ENCODE measurements at regions not wholly inside any gene's neighbourhood (a gene's known extent, or its start where the extent isn't known, plus 50 kb on each side); places are given as distances from the start of the nearest gene placed in this dataset.

DNA sequence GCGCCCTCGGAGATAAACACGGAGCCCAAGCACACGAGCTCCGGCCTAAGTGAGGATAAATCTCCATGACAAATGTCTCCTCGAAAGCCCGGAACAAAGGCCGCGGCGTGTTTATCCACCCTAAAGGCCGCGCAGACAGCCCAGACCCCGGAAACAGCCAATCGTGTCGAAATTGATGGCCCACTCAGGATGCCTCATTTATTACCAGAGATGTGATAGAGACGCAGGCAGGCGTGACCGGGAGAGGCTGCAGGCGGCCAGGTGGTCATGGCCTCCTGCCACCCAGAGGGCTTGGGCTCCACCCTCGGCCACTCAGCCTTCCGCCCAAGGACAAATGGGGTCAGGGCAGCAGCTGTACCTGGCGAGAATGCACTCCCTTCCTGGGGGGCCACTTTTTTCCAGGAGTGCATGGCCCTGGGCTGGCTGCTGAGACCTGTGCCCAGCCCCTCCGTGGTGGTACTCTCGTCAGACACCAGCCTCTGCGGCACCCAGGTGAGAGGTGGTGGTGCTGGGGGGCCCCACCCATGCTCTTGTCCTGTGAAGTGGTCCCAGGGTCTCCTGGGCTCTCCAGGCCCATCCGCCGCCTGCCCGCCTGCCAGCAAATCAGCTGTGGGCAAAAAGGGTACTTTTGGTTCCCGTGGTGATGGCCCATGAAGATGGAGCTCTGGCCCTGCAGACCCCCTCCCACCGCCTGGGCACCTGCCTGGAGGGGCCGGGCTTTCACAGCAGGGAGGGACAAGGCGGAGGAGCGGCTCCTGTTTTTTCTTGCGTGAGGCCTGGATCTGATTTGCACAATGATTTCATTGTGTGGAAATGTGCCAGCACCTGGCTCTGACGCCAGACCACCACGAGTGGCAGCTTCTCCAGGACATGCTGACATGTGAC is 211.5 kb upstream of the C14orf180 start:
- DNase-seq (ENCODE audit: insufficient read length, low spot score), result no peak
- no peak for FAIRE-seq

DNA sequence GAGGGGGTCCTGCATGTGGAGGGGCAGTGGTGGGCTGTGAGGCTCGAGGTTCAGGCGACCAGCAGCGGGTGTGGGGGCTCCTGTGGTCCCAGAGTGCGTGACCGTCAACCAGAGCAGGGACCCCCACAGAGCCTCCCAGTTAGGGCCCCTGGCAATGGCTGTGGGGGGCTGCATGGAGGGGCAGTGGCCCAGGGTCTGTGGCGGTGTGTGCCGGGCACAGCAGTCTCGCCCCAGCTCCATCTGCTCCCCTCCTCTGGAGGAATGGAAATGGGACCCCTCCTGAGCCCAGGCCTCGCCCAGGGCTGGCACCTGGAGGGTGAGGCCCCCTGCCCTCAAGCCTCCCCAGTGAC is 210.8 kb upstream of the C14orf180 start:
- no peak for FAIRE-seq

DNA sequence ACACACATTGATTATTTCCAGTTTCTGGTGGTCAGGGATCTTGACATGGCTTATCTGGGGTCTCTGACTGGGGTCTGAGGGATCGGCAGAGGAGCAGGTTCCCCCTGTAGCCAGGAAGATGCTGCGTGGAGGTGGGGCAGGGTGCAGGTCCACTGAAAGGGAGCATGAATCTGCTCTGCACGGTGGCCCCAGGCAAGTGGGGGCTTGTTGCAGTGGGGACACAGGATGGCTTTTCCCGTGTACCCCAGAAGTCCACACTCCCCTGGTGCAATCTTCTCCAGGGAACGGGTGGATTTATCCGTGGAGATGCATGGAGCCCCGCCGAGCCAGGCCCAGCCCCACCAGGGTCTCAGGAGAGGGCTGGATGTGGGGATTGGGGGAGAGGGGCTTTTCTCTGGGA is 210.4 kb upstream of the C14orf180 start:
- no peak for DNase-seq (ENCODE audit: insufficient read length, low spot score)
- no peak for FAIRE-seq

More for the DNA sequence above, 210.8 kb upstream of the C14orf180 start:
- DNase-seq (ENCODE audit: insufficient read length, low spot score), result no peak

DNA sequence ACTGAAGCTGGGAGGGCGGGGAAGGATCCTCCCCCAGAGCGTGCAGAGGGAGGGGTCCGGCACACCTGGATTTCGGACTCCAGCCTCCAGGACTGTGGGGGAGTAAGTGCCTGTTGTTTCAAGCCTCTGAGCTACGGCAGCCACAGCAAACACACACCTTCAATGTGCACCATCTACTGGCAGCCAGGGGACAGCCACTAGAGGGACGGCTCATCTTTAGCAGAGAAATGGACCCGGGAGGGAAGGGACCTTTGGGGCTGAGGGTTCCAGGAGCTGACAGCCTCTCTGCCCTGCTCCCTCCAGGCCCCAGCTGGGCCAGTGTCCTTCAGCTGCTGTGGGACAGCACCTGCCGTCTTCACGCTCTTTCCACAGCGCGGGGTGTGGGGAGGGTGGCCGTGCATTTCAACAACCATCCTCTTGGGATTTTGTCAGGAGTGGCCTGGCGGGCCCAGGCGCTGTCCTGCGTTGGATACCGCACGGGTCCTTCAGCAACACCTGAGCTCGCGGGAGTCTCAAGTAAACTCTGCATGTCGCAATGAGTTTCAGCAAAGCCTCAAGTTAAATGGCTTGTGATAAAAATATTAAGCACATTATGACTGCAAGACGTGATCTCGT is 209.2 kb upstream of the C14orf180 start:
- FAIRE-seq (no peak), DNase-seq (ENCODE audit: insufficient read length, low spot score) (no peak)

DNA sequence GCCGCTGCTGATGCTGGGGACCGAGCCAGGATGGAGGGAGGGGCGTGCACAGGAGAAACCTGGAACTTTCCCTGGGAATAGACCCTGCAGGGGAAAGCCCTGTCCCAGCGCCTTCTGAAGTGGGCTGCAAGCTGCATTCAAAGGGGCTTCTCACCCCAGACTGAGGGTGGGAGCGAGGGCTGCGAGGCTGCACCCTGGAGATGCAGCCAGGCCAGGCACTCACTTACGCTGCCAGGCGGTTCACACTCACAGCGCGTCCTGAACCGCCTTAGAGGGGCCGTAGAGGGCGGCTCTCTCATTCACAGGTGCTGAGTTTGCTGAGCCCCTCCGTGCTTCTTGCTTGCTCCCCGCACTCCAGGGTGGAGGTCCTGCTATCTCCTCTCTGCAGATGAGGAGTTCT is 208.5 kb upstream of the C14orf180 start:
- DNase-seq (ENCODE audit: insufficient read length, low spot score) (no peak), FAIRE-seq (no peak)

DNA sequence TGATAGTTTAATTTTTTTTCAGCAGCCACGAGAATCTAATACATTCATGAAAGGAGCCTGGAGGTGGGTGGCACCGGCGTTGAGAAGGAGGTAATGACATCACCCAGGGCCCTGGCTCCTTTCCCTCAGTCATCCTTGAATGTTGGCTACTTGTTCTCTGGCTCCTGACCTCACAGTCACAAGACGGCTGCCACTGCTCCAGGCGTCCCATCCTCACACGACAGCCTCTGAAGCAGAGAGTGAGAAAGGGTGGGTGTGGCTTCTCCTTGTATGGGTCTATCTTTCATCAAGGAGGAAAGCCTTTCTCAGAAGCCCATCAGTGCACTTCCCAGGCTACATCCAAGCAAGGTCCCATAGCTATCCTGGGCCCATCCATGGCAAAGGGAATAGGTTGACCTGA is 207.6 kb upstream of the C14orf180 start:
- no peak for FAIRE-seq

DNA sequence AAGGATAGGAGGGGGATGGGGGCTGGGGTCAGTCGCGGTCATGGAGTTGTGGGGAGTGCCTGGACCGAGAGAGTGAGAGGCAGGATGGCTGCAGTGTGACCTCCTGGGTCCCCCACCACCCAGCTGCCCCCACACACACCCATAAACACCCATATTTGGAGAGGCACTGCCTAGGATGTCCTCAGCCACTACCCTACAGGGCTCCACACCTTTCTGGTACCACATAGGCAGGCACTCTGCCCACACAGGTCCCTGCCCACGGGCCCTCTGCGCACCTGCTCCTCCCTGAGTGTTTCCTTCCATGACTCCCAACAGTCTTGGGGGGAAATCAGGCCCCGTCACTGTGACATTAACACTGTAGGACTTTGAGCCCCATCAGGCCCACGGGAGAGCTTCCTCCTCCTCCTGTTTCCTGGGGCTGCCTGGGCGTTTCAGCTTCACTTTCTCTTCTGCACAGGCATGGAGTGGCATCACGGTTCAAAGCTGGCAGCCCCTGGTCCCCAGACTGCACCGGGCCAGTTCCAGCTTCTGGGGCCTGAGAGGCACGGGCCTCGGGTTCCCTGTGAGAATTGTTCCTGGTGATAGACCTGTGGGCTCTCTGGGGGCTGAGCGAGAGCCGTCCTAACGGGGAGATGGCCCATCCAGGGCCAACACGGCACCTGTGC is 207.0 kb upstream of the C14orf180 start:
- FAIRE-seq (no peak), DNase-seq (ENCODE audit: insufficient read length, low spot score) (no peak)

More for the DNA sequence above, 207.6 kb upstream of the C14orf180 start:
- DNase-seq (ENCODE audit: insufficient read length, low spot score), result no peak

DNA sequence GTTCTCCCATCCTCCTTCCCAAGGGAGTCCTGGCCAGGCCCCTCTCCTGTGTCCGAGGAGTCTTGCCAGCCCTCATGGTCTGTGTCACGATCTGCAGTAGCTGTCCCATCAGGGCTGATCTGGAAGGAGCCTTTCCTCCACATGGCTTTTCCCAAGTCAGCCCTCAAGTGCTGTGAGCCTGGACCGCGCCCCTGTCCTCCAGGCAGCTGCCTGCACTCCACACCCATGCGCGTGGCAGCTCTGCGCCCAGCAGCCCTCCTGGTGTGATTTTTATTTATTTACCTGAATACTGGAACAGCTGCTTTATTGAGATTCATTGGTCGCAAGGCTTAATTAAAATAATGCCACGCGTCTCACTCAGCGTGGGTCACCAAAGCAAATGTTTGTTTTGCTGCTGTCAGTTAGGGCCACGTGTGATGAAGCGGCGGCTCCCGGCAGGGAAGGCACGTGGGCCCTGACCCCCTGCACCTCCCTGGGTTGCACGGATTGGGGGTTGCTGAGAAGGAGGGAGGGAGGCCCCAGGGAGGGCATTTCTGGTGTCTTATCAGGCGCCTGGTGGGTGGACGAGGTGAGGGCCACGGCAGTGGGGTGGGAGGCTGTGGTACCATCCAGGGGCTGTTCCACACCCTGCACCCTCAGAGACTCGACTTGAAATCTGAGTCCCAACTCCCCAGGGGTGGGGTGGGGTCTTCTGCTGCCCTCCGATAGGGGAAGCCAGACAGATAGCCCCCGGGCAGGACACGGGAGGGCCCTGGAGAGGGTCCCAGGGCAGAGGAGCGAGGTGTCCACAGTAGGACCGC is 206.3 kb upstream of the C14orf180 start:
- FAIRE-seq, result no peak
- no peak for DNase-seq (ENCODE audit: insufficient read length, low spot score)

DNA sequence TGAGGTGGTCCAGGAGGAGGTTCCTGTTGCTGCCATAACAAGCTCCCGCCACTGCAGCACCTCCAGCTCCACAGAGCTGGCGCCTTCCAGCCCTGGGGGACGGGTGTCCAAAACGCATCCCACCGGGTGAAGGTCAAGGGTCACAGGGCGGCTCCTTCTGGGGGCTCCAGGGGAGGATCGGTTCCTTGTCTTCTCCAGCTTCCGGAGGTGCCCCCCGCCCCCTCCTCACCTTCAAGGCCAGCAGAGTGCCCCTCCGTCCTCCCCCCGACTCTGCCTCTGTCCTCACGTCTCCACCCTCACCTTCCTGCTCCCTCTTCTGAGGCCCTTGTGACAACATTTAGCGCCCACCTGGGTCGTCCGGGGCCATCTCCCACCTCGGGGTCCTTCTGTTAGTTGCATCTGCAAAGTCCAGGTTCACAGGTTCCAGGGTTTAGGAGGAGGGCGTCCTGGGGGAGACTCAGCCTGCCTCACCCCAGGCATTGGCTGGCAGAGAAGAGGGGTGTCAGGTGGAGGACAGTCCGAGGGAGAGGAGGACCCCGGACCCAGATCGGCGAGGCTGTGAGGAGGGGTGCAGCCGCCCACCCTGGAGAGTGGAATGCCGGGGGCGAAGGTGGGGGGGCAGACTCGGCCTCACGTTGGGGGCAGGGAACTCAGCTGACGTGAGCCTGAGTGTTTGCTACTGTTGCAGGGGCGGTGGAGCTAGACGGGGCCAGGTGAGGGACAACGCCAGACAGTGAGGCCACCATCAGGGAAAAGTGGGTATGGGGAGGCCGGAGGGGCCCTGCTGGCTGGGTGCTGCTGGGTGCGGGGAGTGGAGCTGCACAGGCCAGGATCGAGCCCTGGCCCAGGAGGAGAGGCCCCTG is 205.5 kb upstream of the C14orf180 start:
- DNase-seq (ENCODE audit: insufficient read length, low spot score) (no peak), FAIRE-seq (no peak)

DNA sequence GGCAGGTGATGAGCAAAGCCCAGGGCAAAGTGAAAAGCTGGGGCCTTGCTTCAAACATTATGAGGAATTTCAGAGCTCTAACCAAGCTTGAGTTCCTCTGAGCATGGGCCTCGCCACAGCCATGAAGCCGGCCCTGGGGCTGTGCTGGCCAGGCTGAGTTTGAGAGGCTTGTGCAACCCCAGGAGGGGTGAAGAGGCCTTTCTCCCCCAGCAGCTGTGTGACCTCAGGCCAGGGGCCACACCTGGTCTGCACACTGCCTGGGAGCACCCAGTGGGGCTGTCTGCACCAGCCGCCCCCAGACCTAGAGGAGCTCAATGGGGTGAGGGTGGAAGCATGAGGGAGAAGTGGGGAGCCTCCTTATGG is 204.9 kb upstream of the C14orf180 start:
- DNase-seq (ENCODE audit: insufficient read length, low spot score) (no peak), FAIRE-seq (no peak)

DNA sequence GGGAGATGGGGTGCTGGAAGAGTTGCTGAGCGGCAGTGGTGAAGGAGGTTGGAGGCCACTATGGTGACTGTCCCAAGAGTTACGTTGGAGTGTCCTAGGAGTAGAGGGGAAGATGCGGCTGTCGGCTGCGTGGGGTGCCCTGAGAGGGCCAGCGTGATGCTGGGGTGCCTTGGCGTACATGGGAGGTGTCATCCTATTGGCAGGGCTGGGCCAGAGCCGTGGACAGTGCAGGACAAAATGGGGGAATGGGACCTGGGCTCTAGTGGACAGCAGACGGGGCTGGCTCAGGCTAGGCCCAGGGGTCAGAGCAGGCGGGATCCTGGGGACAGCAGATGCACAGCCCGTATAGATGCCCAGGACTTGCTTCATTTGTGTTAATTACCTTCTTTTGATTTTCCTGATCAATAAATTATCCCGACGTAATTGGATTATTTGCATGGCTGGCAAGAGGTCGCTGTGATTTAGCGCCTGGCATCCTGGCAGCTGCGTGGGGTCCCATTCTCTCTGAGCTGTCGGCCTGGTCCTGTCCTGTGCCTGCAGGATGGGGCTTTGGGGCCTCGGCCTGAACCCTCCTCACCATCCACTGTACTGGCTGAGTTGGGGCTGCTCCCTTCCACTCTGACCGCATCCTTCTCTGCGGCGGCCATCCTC is 203.9 kb upstream of the C14orf180 start:
- FAIRE-seq (no peak), DNase-seq (ENCODE audit: insufficient read length, low spot score) (no peak)

DNA sequence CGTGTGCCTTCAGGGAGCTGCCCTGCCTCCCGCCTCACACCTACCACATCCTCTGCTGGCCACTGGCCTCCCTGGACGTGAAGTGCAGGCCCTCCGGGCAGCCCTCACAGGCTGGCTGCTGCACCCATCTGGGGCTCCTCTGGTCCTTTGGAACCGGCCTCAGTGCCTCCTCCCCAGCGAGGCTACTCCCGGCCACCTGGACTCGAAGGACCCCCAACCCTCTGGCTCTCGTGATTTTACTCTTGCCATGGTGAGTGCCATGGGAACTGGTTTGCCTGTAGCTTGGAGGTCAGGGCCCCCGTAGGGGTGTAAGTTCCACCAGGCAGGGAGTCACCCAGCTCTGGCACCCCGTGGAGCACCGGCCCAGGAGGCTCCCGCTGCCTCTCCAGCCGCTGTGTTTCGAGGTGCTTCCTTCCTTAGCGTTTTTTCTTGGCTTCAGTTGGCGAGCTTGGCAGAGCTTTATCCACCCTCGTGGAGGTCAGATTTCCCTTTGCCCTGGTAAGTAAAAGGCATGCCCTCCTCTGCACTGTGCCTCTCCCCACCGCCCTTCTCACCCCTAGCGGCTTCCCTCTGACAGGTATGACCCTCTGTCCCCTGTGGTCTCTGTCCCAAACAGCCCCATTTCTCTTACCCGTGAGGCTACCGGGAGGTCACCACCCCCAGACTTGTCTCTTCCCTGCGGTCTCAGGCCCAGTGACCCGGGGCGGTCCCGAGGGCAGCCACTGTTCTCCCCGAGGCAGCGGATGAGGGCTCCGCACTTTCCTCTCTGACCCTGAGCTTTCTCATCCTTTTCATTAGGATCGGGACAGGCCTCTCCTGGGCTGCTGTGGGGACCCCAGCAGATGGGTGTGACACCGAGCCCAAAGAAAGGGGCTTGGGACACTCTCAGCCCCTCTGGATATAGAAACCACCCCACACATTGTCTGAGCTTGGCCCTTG is 203.1 kb upstream of the C14orf180 start:
- FAIRE-seq (no peak), DNase-seq (ENCODE audit: insufficient read length, low spot score) (no peak)

DNA sequence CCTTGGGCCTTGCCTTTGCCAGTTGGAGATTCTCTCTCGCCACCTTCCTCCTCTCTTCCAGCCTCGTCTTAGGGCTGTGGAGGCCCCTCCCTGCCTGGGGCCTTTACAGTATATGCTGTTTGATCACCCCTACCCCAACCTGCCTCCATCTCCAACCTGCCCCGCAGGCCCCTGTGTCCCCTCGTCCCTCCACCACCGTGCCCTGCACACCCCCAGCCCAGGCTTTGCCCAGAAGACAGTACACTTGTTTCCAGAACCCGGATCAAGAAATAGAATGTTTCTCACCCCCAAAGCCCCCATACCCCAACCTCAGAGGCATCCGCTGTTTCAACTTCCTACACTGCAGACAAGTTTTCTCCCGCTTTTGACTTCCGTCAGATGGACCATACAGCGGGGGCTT is 202.3 kb upstream of the C14orf180 start:
- FAIRE-seq (no peak), DNase-seq (ENCODE audit: insufficient read length, low spot score) (no peak)

DNA sequence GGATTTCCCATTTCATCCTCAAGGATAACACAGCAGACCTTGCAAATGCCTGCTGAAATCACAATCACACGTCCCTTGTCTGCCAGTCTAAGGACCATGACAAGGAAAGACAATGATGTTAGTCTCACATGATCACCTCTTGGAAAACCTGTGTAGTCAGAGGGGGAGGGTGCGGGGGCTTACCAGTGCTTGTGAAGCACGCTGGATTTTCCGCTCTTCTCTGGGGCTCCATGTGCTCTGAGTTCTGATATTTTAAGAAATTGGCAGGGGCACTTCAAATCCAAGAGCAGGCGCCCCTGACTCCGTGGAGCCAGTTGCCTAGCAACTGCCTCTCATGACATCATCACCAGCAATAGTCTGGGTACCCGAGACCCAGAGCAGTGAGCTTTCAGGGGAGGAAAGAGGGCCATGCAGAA is 200.9 kb upstream of the C14orf180 start:
- no peak for FAIRE-seq

DNA sequence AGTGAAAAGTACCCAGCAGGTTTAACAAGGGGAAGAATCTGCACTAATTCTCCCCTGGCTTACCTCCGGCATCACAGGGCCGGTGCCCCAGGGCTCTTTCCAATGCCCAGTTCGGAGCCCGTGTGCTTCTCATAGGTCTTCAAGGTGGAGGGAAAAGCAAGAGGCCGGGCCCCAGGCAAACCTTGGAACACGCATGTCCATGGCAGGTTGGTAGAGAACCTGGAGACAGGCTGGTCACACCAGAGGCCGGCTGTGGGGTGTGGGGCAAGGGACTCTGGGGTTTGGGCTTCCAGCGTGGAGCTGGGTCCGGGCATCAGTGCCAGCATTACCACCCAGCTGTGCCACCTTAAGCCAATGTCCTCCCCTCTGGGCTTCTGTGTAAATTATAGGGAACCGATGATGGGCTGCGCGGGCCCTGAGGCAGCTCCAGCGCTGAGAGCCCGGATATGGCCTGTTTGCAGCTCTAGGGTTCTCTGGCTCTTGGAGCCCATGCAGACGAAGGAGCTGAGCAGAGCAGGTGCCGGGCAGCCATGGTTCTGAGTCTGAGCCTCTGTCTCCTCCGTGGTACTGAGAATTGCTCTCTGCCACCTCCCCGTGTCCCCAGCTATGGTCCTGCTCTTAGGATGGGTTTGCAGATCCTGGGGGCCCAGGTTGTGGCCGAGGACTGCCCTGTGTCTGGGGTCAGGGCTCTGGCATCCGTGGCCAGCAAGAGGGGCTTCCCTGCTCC is 197.0 kb upstream of the C14orf180 start:
- no peak for FAIRE-seq
- DNase-seq (ENCODE audit: insufficient read length, low spot score), result no peak

More for the DNA sequence above, 200.9 kb upstream of the C14orf180 start:
- no peak for DNase-seq (ENCODE audit: insufficient read length, low spot score)

DNA sequence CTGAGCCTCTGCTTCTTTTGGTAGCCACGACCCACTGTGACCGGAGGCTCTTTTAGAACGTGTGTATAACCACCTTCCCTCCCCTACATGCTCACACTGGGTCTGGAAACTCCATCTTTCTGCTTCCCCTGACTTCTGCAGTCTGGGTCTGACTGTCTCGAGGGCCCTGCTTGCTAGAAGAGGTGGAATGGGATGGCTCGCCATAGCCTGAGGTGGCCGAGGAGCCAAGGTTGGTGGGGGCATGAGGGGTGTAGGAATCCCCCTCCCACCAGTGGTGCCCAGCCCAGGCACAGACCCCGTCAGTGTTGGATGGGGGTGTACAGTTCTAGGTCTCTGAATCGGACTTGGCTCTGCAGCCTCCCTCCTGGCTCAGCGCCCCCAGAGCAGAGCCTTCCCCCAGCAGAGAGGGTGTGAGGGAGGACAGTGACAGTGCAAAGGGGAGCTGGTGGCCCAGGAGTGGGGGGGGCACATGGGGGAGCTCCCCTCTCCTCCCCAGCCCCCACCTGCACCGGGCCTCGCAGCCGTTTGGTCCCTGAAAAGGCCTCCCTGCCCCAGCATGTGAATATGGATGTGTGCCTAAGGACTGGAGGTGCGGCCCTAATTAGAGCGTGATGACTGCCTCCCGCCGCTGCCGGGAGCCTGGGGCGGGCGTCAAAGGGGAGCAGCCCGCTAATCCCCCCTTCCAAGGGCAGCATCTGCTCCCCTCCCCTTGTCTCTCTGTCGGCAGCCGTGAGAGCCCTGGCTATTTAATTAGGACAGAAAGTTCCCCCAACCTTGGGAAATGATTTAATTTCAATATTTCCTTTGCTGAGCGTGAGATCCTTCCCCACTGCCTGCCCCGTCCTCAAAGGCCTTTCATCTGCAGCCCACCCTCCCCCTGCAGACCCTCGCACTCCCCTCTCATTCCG is 196.2 kb upstream of the C14orf180 start:
- no peak for FAIRE-seq
- no peak for DNase-seq (ENCODE audit: insufficient read length, low spot score)
